HG03520 (cell line): ENCODE measurements at regions not wholly inside any gene's neighbourhood (a gene's known extent, or its start where the extent isn't known, plus 50 kb on each side); places are given as distances from the start of the nearest gene placed in this dataset.
"Not testable (repeated sequence)": the region's sequence is repeated elsewhere in the genome, so short reads cannot be mapped to it uniquely, and the experiment has no call there.

Source experiments
- ATAC-seq: cut with Tn5 transposase; IDR thresholded peaks from one replicate; pipeline ENCODE4 v1.9.1; 2021; ENCODE audit warnings: mild to moderate bottlenecking, moderate library complexity; ENCODE audit not compliant: unreplicated experiment

DNA sequence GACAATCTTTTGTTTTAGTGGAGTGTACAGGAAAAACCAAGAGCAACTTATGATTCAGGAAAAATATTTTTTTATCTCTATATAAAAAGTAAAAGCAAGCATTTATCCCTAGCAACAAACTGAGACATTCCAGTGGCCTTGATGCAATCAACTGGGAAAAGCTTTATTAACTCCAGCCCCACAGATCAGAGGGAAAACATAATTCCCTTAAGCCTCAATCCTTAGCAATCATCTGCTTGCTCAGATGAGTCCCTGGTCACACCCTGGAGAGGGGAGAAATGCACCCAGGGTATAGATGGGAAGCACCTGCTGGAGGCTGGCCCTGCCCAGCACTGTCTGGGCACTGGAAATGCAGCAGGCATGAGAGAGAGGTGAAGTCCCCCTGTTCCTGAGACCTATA lies 636.6 kb downstream of the TNS3 start:
- ATAC-seq: no peak

GRCh38 chr7:46943996-46944395 lies 637.9 kb downstream of the TNS3 start:
- no peak for ATAC-seq

DNA sequence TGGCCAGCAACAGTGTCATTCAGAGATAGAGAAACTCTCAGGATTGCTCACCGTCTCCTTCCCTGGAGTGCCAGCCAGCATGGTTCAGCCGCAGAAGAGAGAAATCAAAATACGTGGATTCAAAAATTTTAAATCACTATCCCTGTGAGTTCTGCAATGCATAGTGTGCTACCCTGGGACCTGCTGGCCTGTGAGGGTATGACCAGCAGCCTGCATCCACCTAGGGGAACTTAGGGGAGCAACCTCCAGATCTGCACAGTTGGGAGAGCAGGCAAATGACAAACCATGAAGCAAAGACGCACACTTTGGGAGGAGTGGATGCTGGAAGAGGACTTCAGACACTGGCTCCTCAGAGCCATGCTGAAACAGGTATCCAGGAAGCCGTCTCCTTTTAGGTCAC lies 639.3 kb downstream of the TNS3 start:
- no peak for ATAC-seq

DNA sequence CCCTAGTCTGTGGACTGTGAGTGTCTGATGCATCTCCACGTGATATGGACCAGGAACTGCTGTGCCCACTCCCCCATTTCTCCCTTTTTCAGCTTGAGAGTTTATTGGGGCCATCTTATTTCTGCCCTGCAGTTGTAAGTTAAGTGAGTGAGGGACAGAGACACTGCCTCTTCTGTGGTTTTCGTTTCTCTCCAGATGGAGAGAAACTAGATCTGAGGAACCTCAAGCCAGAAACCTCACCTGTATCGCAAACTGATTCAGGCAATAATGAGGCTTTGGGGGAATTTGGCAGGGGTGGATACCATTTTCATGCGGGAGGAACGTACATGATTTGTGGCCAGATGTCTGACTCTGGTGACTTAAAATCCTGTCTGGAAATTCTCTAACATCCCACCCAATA lies 641.7 kb downstream of the TNS3 start:
- no peak for ATAC-seq

- no peak for ATAC-seq
Observed at GRCh38 chr7:46939558-46939957, 642.4 kb downstream of the TNS3 start.

- ATAC-seq: no peak
Observed at GRCh38 chr7:46939089-46939488, 642.8 kb downstream of the TNS3 start.

DNA sequence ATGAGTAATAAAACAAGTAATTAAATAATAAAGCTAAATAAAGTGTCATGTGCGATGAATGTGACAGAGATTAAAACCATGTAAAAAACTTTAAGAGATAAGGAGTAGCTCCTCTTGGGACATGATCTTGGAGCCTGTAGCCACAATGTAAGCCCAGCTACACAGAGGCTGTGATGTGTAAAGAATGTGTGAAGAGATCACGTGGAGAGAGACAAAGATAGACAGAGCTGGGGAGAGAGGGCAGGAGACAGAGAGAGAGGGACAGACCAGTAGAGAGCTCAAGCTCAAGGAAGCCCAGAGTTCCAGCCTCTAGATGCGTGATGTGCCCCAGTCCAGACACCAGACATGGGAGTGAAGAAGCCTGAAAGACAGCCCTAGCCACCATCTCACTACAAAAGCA lies 644.1 kb downstream of the TNS3 start:
- no peak for ATAC-seq

GRCh38 chr7:46934198-46934825 lies 647.6 kb downstream of the TNS3 start:
- ATAC-seq: no peak

DNA sequence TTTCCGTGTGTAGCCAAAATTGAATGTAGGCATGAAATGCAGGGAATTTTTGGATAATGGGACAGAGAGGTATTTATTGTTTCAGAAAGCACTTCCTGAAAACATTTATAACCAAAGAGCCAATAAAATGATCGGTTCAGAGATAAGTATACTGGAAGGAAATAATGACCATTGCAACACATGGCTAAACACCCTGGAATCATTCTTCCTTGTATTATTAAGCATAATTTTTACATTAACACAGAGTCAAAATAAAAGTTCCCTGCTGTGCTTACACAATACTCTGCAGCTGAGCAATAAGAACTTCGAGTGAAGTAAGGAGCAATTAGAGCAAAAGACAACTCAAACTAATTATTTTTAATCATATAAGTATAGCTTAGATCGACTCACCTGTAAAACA lies 648.3 kb downstream of the TNS3 start:
- no peak for ATAC-seq

- no peak for ATAC-seq
Observed at GRCh38 chr7:46932676-46933424, 649.1 kb downstream of the TNS3 start.

DNA sequence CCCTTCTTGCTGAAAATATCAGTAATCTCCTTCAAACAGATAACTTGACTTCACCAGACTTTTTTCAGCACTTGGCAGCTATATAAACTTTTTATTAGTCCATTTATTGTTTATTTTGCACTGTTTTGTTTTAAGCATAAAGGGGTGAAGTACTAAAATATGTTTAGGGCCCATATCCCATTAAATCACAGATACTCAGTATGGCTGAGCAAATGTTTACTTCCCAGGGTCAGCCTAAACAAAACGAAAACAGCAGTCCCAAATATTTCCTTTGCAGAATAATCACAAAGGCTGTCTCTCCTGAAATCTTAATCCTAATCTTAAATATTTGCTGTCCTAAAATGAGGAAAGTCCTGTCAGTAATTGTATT lies 649.6 kb downstream of the TNS3 start:
- ATAC-seq: no peak

- ATAC-seq: no peak
Observed at GRCh38 chr7:46930366-46930765, 651.5 kb downstream of the TNS3 start.

- no peak for ATAC-seq
Observed at GRCh38 chr7:46929359-46929758, 652.6 kb downstream of the TNS3 start.

GRCh38 chr7:46928719-46929118 lies 653.2 kb downstream of the TNS3 start:
- ATAC-seq: no peak

GRCh38 chr7:46927131-46927810 lies 654.6 kb downstream of the TNS3 start:
- no peak for ATAC-seq

DNA sequence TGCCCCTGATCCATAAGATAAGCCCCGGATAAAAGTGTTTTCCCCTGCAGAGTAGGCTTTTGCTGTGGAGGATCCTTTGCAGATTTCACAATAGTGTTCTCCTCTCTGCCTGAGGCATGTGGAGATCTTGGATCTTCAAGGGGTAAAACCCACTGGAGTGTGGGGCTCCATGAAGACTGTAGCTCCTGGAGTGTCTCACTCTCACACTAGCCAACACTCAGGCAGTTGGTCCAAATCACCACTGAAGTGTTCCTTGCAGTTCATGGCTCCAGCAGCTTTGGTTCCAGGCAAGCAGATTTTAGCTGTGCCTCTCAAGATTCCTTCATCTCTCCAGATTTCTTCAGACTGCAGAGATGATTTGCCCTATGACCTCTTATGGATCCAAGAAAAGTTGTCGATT lies 665.3 kb downstream of the TNS3 start:
- ATAC-seq: no peak

GRCh38 chr7:46912692-46913091 lies 669.2 kb downstream of the TNS3 start:
- no peak for ATAC-seq

DNA sequence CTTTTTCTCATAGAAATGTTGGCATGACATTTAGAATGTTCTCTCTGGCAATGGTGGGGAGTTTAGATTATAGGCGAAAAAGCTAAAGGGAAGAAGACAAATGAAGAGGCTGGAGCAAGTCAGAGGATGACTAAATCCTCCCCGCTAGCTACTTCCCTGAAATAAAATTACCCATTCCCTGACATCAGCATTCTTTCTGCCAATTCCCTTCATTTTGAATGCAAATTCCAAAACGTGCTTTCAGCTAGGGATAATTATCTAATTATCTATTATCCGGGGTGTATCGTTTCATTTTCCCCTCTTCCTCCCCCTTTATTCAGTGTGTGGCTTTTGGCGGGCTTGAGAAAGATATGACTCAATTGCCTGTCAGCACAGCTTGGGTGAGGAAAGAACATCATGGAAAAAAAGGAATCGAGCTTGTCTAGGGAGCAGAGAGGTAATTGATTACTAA lies 672.3 kb downstream of the TNS3 start:
- ATAC-seq: no peak

DNA sequence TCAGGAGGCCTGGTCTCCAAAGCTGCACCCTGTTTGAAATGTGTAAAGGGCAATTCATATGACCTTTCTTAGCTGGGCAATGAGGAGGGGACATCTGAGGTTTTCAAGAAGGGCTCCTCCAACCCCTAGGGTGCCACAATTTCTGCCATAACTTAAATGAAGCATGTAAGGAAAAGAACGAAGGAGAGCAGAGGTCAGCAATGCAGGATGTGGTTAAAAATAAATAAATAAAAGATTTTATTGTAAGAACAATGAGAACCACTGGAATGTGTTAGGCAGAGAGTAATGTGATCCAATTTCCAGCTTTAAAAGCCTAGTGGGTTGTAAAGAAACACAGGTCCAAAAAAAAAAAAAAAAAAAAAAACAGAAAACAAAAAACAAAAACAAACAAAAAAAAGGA lies 673.1 kb downstream of the TNS3 start:
- no peak for ATAC-seq

DNA sequence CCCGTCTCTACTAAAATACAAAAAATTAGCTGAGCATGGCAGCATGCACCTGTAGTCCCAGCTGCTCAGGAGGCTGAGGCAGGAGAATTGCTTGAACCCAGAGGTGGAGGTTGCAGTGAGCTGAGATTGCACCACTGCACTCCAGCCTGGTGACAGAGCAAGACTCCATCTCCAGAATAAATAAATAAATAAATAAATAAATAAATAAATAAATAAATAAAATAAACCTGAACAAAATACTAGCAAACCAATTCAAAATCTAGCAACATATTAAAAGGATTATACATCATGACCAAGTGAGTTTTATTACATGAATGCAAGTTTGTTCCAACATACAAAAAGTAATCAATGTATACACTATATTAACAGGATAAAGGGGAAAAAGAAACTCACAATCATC lies 677.4 kb downstream of the TNS3 start:
- ATAC-seq: not testable (repeated sequence)

DNA sequence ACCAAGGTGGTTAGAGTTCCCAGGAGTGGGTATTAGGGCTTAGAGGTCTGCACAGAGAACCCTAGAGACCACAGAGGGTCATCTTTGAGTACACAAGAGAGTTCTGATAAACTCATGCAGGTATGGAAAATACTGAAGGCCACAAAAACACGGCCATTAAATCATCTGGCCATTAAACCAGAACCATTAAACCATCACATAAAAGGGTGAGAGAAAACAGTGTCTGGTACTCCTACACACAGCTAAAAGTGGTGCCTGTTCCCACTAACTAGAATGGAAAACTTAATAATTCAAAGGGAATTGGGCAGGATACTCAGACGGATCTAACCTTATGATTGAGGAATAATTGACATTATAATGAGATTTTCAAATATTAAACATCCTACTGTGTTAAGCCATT lies 679.4 kb downstream of the TNS3 start:
- no peak for ATAC-seq
